IPS-NIHi11 (cell line): ENCODE measurements at regions not wholly inside any gene's neighbourhood (a gene's known extent, or its start where the extent isn't known, plus 50 kb on each side); places are given as distances from the start of the nearest gene placed in this dataset.
A peak's percentile ranks its signal among the peaks of the same experiment; 100 is the strongest.

Experiments
- DNase-seq: peaks from one replicate; pipeline ENCODE4 v3.0.0; 2012; ENCODE audit warnings: mixed read lengths, low spot score

GRCh38 chr1:42034426-42034825 is 115.7 kb upstream of the HIVEP3 start:
- DNase-seq: no peak

DNA sequence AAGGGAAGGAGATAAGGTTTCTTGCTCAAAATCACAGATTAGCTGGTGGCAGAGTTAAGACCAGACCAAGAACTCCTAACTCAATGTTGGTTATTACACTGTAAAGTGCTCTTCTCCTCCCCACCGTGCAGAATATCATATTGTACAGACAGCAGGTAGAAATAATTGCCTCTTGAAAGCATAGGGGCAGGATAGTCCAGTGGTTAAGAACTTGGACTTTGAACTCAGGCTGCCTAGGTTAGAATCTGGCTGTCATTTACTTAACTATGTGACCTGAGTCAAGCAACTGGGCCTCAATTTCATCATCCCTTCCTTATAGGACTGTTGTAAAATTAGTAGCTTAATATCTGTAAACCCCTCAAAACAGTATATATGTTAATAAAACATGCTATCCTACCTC is 114.9 kb upstream of the HIVEP3 start:
- no peak for DNase-seq

DNA sequence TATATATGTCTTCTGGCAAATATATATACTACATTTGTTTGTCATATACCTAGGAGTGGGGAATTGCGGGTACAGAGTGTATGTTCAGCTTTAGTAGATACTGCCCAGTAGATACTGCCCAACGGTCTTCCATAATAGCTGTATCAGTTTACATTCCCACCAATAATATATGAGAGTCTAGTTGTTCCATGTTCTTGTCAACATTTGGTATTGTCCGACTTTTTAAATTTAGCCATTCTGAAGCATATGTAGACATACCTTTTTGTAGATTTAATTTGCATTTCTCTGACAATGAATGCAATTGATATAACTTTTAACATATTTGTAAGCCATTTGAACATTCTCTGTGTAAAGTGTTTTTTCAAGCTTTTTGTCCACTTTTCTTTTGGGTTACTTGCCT is 99.0 kb upstream of the HIVEP3 start:
- no peak for DNase-seq

DNA sequence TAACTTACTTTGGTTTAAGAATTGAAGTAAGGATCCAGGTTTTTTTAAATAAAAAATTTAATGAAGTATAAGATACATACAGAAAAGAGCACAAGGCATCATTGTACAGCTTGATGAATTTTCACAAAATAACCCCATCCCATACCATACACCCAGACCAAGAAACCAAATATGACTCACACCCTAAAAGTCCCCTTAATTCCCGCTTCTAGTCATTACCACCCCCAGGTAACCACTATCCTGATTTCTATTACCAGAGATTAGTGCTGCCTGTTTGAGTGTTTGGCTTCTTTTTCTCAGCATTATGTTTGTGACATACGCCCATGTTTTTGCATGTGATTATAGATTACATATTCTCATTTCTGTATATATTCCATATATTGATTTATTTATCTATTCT is 98.5 kb upstream of the HIVEP3 start:
- no peak for DNase-seq

GRCh38 chr1:42014823-42015222 is 96.1 kb upstream of the HIVEP3 start:
- no peak for DNase-seq

GRCh38 chr1:42013881-42014470 is 95.3 kb upstream of the HIVEP3 start:
- DNase-seq: no peak

DNA sequence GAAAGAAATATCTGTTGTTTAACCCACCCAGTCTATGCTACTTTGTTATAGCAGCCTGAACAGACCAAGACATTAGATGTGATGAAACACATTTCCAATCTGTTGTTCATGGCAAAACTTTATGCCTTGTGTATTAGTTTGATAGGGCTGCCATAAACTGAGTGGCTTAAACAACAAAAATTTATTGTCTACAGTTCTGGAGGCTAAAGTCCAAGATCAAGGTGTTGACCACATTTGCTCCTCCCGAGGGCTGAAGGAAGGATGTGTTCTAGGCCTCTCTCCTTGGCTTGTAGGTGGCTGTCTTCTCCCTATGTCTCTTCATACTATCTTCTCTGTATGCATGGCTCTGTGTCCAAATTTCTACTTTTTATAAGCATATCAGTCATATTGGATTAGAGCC is 94.1 kb upstream of the HIVEP3 start:
- no peak for DNase-seq

DNA sequence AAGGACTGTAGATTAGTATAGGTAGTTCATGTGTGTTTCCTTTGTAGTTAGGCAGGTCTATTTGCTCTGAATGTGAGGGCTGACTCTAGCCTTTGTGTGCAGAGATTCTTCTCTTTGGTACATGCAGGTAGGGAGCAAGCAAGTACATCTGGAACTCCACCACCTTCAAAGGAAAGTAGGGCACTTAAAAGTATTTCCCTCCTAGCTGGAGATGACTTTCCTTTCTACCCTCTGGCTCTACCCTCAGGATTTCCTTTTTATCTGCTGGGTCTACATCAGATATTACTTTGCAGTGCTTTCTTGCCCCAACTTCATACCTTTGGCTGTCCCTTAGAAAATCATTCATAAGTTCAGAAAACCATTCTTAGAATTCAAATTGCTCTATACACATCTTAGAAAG is 91.7 kb upstream of the HIVEP3 start:
- no peak for DNase-seq

DNA sequence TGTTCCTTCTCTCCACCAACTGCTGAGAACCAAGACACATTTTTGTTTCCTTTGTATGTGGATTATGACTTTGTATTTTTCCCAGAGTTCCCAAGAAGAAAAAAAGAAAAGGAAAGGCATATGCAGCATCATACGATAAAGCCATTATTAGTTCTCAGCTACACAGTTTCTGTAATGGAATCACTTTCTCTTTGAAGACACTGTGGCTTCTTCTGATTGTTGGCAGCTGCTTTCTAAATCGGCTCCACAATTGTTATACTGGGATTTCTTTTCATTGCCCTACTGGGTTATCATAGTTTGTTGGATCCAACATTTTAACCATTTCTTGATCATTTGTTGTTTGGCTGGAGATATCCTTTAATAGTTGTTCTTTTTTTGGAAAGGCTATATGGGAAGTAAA is 89.5 kb upstream of the HIVEP3 start:
- DNase-seq: no peak

DNA sequence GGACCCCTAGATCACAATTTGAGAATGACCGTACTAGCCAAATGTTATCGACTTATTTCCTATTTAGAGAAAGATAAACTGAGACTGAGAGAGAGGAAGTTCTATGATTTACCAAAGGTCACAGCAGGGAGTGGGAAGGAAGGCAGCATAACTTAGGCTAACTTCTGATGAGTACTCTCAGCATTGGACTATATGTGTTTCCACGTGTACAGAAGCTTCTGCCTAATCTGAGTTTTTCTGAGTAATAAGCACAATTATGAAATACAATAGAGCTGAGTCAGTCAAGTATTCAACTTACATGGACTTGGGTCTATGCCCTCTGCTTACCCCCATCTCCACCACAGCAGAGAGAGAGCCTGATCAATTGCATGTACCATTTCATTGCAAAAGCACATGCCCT is 88.1 kb upstream of the HIVEP3 start:
- DNase-seq: no peak

DNA sequence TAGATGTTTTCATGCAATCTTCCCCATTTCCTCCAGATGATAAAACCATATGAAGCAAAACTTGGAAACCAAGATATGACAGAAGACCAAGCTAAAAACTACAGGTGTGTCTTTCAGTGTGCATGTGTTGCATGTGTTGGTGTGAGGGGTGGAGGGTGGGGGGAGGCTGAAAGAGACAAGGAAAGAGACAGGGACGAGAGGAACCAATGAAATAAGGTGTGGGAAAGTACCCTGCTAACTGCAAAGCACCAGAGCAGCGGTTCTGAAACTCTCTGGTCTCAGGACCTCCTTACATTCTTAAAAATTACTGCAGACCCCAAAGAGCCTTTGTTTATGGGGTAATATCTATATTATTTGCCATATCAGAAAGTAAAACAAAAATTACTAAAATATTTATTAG is 87.4 kb upstream of the HIVEP3 start:
- DNase-seq: no peak

GRCh38 chr1:42005530-42005929 is 86.8 kb upstream of the HIVEP3 start:
- DNase-seq: no peak

DNA sequence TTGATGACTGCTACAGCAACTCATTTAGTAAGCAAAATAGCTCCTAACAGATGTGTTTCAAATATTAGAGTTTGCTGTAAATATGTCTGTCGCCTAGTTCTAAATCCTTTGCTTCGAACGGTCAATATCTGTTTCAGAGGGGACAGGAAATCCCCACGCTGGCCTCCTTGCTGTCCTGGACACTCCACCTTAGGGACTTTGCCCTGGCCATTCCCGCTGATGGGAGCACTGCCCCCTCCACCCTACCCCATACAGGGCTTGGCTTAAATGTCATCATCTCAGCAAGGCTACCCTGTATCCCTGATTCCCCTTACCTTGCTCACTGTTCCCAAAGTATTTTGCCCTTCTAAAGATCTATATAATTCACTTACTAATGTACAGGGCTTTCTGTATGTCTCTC is 86.1 kb upstream of the HIVEP3 start:
- DNase-seq: no peak

DNA sequence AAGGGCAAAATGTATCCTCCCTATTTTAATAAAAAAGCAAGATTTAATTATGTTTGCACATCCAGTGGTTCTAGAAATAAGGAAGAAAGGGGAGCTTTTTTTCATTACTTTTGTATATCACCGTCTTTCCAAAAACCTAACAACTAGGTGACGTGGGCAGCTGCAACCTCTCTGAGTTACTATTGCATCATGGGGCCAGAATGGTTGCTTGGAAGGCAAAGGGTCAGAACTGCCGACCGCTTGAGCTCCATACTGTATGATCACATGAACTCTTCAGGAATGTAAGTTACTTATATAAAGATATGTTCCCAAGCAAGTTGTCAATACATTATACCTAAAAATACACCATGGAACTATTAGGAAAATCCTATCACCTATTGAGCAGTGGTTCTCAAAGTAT is 85.6 kb upstream of the HIVEP3 start:
- DNase-seq: no peak

DNA sequence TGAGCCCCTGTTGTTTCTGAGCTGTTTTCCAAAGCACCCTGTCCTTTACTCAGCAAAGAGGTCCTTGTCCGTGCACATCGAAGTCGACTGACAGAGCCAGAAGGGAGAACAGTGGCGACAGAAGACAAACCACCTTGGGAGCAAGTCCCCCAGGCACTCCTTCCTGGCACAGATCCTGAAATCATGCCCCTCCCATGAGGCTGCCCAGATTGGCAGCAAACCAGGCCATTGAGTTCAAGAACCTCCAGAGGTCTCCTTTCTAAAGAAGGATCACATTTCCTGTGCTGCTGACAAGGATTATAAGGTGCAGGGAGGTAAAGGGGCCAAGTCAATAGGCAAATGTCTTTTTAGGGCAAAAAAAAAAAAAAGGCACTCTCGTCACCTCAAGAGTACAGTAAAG is 84.7 kb upstream of the HIVEP3 start:
- peak; percentile 52 for DNase-seq

GRCh38 chr1:42002220-42002619 is 83.5 kb upstream of the HIVEP3 start:
- DNase-seq: no peak

DNA sequence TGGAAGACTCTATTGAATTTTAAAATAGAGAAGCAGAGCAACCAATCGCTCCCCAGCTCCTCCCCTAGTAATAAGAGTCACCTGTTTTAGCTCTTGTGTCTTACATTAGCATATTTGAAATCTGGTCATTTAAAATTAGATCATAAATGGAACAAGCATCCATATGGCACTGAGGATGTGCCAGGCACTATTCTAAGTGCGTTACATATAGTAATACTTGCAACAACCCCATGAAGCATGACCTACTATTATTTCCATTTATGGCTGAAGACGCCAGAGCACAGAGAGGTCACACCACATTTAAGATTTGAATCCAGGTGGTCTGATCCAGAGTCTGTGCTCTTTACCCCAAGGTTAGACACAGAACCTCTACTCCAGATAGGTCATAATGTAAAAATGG is 82.0 kb upstream of the HIVEP3 start:
- no peak for DNase-seq

DNA sequence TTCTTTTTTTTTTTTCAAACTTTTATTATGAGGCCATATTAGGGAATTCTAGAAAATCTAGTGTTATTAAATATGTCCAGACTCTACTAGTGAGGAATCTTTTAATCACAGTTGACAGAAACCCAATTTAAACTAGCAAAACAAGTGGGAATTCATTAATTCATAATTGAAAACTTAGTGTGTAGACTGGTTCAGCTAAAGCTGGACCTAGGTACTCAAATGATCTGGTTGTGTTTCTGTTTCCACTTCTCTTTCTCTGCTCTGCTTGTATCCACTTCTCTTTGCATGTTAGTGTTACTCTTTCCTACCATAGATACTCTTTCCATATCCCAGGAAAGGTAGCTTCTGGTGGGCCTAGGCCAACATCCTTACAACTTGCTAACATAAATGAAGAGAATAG is 81.2 kb upstream of the HIVEP3 start:
- DNase-seq: no peak

- DNase-seq: no peak
These were observed 79.5 kb upstream of the HIVEP3 start for GRCh38 chr1:41998250-41998649.

DNA sequence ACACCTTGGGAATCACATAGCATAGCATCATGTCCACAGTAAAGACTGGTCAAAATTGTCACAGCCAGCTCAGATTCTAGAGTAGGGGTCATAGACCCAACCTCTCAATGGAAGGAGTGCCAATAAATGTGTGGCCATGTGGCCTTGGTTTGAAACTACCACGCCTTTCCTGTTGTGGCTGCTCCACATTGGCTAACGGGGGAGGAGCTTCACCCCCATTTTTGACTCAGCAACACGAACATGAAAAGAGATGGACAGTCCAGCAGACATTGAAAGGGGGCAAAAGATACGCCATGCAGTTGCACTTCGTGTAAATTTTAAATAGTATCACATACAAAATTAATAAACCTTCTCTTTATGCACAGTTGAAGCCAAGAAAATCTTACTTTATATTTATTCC is 78.4 kb upstream of the HIVEP3 start:
- no peak for DNase-seq

- DNase-seq: no peak
These were observed 76.9 kb upstream of the HIVEP3 start for GRCh38 chr1:41995441-41996130.

DNA sequence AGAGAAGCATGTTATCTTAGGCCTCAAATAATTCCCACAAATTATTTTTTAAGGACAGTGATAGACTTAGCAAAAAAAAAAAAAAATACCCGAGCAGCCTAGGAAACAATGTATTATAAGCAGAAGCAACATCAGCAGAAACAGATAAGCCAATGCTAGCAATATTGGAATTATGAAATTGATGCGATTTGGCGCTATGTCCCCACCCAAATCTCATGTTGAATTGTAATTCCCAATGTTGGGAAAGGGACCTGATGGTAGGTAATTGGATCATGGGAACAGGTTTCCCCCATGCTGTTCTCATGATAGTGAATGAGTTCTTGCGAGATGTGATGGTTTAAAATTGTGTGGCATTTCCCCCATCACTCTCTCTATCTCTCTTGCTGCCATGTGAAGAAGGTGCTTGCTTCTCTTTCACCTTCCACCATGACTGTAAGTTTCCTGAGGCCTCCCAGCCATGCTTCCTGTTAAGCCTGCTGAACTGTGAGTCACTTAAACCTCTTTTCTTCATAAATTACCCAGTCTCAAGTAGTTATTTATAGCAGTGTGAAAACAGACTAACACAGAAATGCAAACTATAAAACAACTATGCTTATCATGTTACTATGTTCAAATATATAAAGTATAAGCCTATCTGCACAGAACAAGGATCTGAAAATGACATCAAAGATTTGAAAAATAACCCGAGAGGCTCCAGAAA is 75.6 kb upstream of the HIVEP3 start:
- no peak for DNase-seq

GRCh38 chr1:41983451-41983850 is 64.7 kb upstream of the HIVEP3 start:
- DNase-seq: no peak

DNA sequence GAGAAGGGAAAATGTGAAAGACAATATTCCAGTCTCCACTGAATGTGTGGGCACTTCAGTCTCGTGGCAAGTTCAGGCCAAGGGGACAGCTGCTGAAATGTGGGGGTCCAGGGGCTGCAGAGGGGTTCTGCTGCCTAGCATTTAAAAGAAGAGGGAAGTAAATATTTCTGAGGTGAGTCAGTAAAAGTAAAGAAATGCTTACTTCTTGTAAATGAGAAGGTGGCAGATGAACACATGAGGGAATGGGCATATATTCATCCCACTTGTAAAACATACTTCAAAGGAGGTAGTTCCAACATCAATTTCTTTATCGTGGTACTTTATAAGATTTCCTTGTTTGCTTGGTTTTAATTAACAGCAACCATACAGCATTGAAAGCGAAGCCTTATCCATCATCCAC is 63.1 kb upstream of the HIVEP3 start:
- DNase-seq: no peak
